PC-9 (cell line): ENCODE measurements at regions not wholly inside any gene's neighbourhood (a gene's known extent, or its start where the extent isn't known, plus 50 kb on each side); places are given as distances from the start of the nearest gene placed in this dataset.
A peak's percentile ranks its signal among the peaks of the same experiment; 100 is the strongest.

ENCODE experiments used
- BruUV-seq: library from RNA; stranded (reverse); fragments of 400-500 nt; replicated peaks from 2 replicates; lab custom pipeline; 2021; lab: Mats Ljungman, UMichigan
- CTCF ChIA-PET: fragments of 300-600 bp; sonication (Branson Sonifier 250); formaldehyde crosslinking; loops from one replicate; lab custom pipeline; 2022; ENCODE audit warnings: antibody characterized with exemption; lab: Charles Lee
- POLR2A ChIA-PET: fragments of 300-600 bp; sonication (Branson Sonifier 250); formaldehyde crosslinking; loops from one replicate; lab custom pipeline; 2022; ENCODE audit warnings: antibody characterized with exemption; ENCODE audit not compliant: unreplicated experiment; lab: Charles Lee
- DNase-seq, 2 experiments: peaks; one replicate each; pipeline versions ENCODE4 v3.0.0 to v3.0.0-alpha.2; 2015 to 2022; ENCODE audit warnings: mixed read lengths in 1 of 2
- H2AFZ ChIP-seq: fragments of 200-600 bp; sonication (generic); 2 replicates; pipeline ENCODE4 v1.8.1; 2017; ENCODE audit warnings: antibody characterized with exemption
- H3F3A ChIP-seq: fragments of 200-600 bp; sonication (generic); 2 replicates; pipeline ENCODE4 v1.8.1; 2017; ENCODE audit warnings: antibody characterized with exemption, mild to moderate bottlenecking, low read depth; ENCODE audit not compliant: insufficient read depth
- H3K27ac ChIP-seq: fragments of 200-600 bp; sonication (generic); 2 replicates; pipeline ENCODE4 v1.6.1; 2016; ENCODE audit warnings: mixed run types
- H3K27me3 ChIP-seq: fragments of 200-600 bp; sonication (generic); 2 replicates; pipeline ENCODE4 v1.6.1; 2016; ENCODE audit warnings: low read depth, mixed run types; ENCODE audit not compliant: insufficient read depth
- H3K36me3 ChIP-seq: fragments of 200-600 bp; sonication (generic); 2 replicates; pipeline ENCODE4 v1.6.1; 2016; ENCODE audit warnings: low read depth, mixed run types
- H3K4me1 ChIP-seq: fragments of 200-600 bp; sonication (generic); replicated peaks from 2 replicates; pipeline ENCODE4 v1.6.1; 2016; ENCODE audit warnings: mixed run types; ENCODE audit not compliant: insufficient read depth
- H3K4me2 ChIP-seq: fragments of 200-600 bp; sonication (generic); 2 replicates; pipeline ENCODE4 v1.6.1; 2017; ENCODE audit warnings: mixed run types
- H3K4me3 ChIP-seq: fragments of 200-600 bp; sonication (generic); 2 replicates; pipeline ENCODE4 v1.6.1; 2016; ENCODE audit warnings: mixed run types
- H3K79me2 ChIP-seq: fragments of 200-600 bp; sonication (generic); 2 replicates; pipeline ENCODE4 v1.6.1; 2017; ENCODE audit warnings: low read depth, mixed run types
- H3K9me2 ChIP-seq: fragments of 200-600 bp; sonication (generic); 2 replicates; pipeline ENCODE4 v1.8.1; 2017; ENCODE audit warnings: mild to moderate bottlenecking; ENCODE audit not compliant: insufficient read depth
- H3K9me3 ChIP-seq: fragments of 200-600 bp; sonication (generic); 2 replicates; pipeline ENCODE4 v1.8.1; 2016; ENCODE audit warnings: low read depth; ENCODE audit not compliant: insufficient read depth
- H4K20me1 ChIP-seq: fragments of 200-600 bp; sonication (generic); 2 replicates; pipeline ENCODE4 v1.8.1; 2017; ENCODE audit not compliant: insufficient read depth
- CTCF ChIP-seq: fragments of 200-600 bp; sonication (generic); conservative IDR thresholded peaks from 2 replicates; pipeline ENCODE4 v1.6.1; 2017; ENCODE audit warnings: mixed run types, antibody characterized with exemption, mild to moderate bottlenecking, moderate library complexity
- EZH2 ChIP-seq: fragments of 200-600 bp; sonication (generic); IDR thresholded peaks from 2 replicates; pipeline ENCODE4 v1.8.0; 2017; ENCODE audit warnings: antibody characterized with exemption, low read depth
- intact Hi-C: fragments of 100-400 bp; cut with micrococcal nuclease; formaldehyde crosslinking; loops from one replicate; pipeline ENCODE4 v1.10.0; 2022; ENCODE audit not compliant: unreplicated experiment

- Histone ChIP-seq H3K27me3 (no peaks in the 10 kb centered on the region), H3K4me2 (no peak overlapping the region), H2AFZ (no peak overlapping the region), H3K4me1 (no peaks in the 10 kb centered on the region), H3K36me3 (no peaks in the 10 kb centered on the region), H3K9me3 (no peaks in the 10 kb centered on the region), H4K20me1 (no peaks in the 10 kb centered on the region), H3F3A (no peaks in the 10 kb centered on the region), H3K9me2 (no peaks in the 10 kb centered on the region), H3K79me2 (no peaks in the 10 kb centered on the region), H3K4me3 (no peak overlapping the region), H3K27ac (no peak overlapping the region)
- intact Hi-C loops, result no loop called here
- BruUV-seq, result no TSS peak
- no peak for TF ChIP-seq CTCF
- TF ChIP-seq EZH2, result no peak
- CTCF ChIA-PET, result no interaction called here
- DNase-seq, result no peak
- POLR2A ChIA-PET, result no interaction called here
Measured at GRCh38 chr17:68734931-68735330, 133.8 kb upstream of the FAM20A start.

DNA sequence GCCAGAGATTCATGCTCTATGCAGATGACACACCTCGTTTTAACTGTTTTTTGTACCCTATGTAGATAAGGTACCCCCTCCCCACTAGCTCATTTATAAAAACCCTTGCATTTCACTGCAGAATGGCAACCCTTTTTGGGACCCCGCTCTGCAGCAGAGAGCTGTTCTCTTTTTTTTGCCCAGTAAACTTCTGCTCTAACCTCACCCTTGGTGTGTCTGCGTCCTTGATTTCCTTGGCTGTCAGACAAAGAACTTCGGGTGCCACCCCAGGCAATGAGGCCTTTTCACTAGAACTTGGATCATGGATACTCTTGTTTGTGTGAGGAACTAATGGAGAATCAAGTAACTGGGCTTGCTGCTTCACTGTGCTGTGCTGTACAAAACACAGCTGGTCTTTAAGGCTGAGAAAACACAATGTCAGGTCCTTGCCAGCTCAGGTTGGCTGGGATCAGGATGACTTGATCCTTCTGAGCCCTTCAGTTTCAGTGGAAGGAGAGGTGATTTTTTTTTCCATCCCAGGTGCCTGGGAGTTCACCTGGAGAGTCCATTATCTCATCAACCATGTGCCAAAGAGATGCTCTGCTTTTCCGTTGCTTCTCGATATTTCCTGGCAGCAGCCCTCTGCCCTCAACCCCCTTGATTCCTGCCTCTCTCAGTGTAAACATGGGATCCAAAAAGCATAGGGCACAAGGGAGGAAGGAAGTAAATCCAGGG is 133.2 kb upstream of the FAM20A start:
- no peaks in the 10 kb centered on the region for H4K20me1 ChIP-seq
- no peak overlapping the region for H3K27ac ChIP-seq
- H3K79me2 ChIP-seq, result no peaks in the 10 kb centered on the region
- no peaks in the 10 kb centered on the region for H3F3A ChIP-seq
- no peak overlapping the region for H2AFZ ChIP-seq
- ChIA-PET CTCF (no interaction called here), POLR2A (no interaction called here)
- BruUV-seq, result no TSS peak
- no peaks in the 10 kb centered on the region for H3K9me2 ChIP-seq
- intact Hi-C loops, result no loop called here
- no peak overlapping the region for H3K4me3 ChIP-seq
- no peak for DNase-seq
- H3K9me3 ChIP-seq, result no peaks in the 10 kb centered on the region
- no peaks in the 10 kb centered on the region for H3K4me1 ChIP-seq
- TF ChIP-seq EZH2 (no peak), CTCF (no peak)
- H3K27me3 ChIP-seq, result no peaks in the 10 kb centered on the region
- H3K36me3 ChIP-seq, result no peaks in the 10 kb centered on the region
- H3K4me2 ChIP-seq, result no peak overlapping the region

- BruUV-seq, result no TSS peak
Measured at GRCh38 chr17:68733241-68734176, 132.3 kb upstream of the FAM20A start.

More at GRCh38 chr17:68733241-68734176, 132.3 kb upstream of the FAM20A start:
- Histone ChIP-seq H3K27ac (no peak overlapping the region), H3K4me1 (no peaks in the 10 kb centered on the region), H3K9me3 (no peaks in the 10 kb centered on the region), H3F3A (no peaks in the 10 kb centered on the region), H2AFZ (no peak overlapping the region), H3K27me3 (no peaks in the 10 kb centered on the region), H3K36me3 (no peaks in the 10 kb centered on the region), H4K20me1 (no peaks in the 10 kb centered on the region), H3K4me2 (peak overlapping the region; percentile 13; the same call in 1 of the 2 replicates), H3K4me3 (no peak overlapping the region), H3K9me2 (no peaks in the 10 kb centered on the region), H3K79me2 (no peaks in the 10 kb centered on the region)
- ChIA-PET POLR2A (no interaction called here), CTCF (no interaction called here)
- no peak for TF ChIP-seq CTCF
- TF ChIP-seq EZH2, result no peak
- intact Hi-C loops, result no loop called here
- no peak for DNase-seq
